Aorta (tissue), 5 donors: ENCODE measurements at regions not wholly inside any gene's neighbourhood (a gene's known extent, or its start where the extent isn't known, plus 50 kb on each side); places are given as distances from the start of the nearest gene placed in this dataset.

Experiments
- ATAC-seq: fragments of 200-7000 bp; cut with Tn5 transposase; one replicate; pipeline ENCODE4 v1.9.1; 2022; ENCODE audit warnings: moderate library complexity; ENCODE audit not compliant: low FRiP score
- DNase-seq, 2 donors: peaks; one replicate each; pipeline ENCODE4 v3.0.0-alpha.2; 2020
- H3K27ac ChIP-seq, 2 donors: one replicate each; pipeline ENCODE4 v1.5.1; 2013; ENCODE audit warnings: low read length in 2 of 2, mild to moderate bottlenecking in 2 of 2, moderate library complexity in 2 of 2, control low read depth in 1 of 2, inconsistent platforms in 1 of 2, low read depth in 1 of 2
- H3K27me3 ChIP-seq, 2 donors: one replicate each; pipeline ENCODE4 v1.6.1; 2013; ENCODE audit warnings: control low read depth in 1 of 2, low read length in 1 of 2, mild to moderate bottlenecking in 1 of 2, moderate library complexity in 1 of 2; ENCODE audit not compliant: insufficient read depth in 2 of 2, control insufficient read depth in 1 of 2
- H3K36me3 ChIP-seq, 2 donors: one replicate each; pipeline ENCODE4 v1.6.1; 2013; ENCODE audit warnings: control low read depth in 1 of 2, low read length in 1 of 2, mild to moderate bottlenecking in 1 of 2; ENCODE audit not compliant: insufficient read depth in 2 of 2, control insufficient read depth in 1 of 2
- H3K4me1 ChIP-seq, 2 donors: one replicate each; pipeline ENCODE4 v1.6.1; 2013; ENCODE audit warnings: low read length in 2 of 2, control low read depth in 1 of 2, mild to moderate bottlenecking in 1 of 2, moderate library complexity in 1 of 2; ENCODE audit not compliant: insufficient read depth in 2 of 2, control insufficient read depth in 1 of 2
- H3K4me3 ChIP-seq, 2 donors: one replicate each; pipeline ENCODE4 v1.5.1; 2013; ENCODE audit warnings: low read length in 2 of 2, control low read depth in 1 of 2, mild to moderate bottlenecking in 1 of 2
- H3K9me3 ChIP-seq: one replicate; pipeline ENCODE4 v1.6.1; 2013; ENCODE audit warnings: mild to moderate bottlenecking, low read length; ENCODE audit not compliant: control insufficient read depth
- WGBS, 2 donors: extraction: QIAGEN DNeasy Blood & Tissue Kit; methylation state at CpG; one replicate each; pipeline ENCODE4 v1.1.7; 2013; 5-methylcytosine and 5-hydroxymethylcytosine counted together
- intact Hi-C, 2 donors: fragments of 100-400 bp; cut with DNase I; formaldehyde crosslinking; loops; one replicate each; pipeline versions ENCODE4 v1.14.2 to v1.15.0; 2022
- donor health status: healthy with polysubstance abuse.
- donor health status: Bipolar disorder and iron deficiency.
- donor health status: DM: no; HTN: no; CAD: no.
- donor health status: DM: no; HTN: no; CAD: no.
- donor health status: DM: yes; HTN: yes; CAD: no.

DNA sequence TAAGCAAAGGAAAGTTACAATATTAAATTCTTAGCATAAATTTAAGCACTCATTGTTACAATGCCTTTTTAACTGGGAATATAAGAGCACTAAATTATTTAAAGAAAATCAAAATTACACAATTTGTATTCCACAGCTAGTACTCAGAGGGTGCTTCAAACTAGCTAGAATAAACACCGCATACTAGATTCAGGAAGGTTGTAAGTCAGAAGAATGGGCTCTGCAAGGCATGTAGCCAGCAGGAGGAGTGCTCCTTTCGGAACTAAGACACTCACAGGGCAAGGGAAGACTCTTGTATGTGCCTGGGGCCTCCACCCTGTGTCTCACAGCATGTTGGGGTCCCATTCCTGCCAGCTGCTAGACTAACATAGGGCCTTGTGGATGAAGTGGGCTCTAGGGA is 327.7 kb upstream of the ALCAM start:
- Histone ChIP-seq H3K9me3 (peaks cover 1% of the 10 kb centered on the region), H3K27ac (no peak overlapping the region), H3K4me1 (no peaks in the 10 kb centered on the region), H3K4me3 (no peak overlapping the region), H3K27me3 (peaks cover 0 to 1% of the 10 kb centered on the region in 2 donors), H3K36me3 (no peaks in the 10 kb centered on the region)
- DNase-seq (no peak), ATAC-seq (no peak)
- intact Hi-C loops, result no loop called here
- 86 to 92% methylated on average over 2 of the region's 2 CpGs for WGBS, 2 donors

DNA sequence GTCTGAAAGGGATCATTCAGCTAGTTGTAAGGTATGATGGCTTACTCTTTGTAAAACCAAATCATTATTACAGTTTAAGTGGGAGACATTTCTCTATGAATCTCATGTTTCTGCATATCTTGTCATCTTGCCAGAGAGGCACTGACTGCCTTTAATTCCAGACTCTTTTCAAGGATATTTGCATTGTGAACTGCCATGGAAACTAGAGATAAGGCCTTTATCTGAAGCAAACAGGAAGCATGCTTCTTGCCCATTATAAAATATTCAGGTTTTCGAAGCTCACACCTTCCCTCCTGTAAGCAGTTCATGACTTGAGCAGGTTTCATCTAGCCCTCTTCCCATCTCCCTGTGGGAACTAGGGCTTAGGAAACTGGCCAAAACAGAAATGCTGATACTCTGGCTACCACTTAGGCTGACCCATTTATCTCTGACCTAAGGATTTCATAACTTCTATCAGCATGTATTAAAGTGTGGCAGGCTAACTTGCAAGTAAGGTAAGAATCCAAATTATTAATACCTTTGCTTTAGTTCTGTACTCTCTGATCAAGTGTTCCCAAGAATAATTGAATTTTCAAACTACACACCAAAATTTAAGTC is 326.6 kb upstream of the ALCAM start:
- H3K27ac ChIP-seq, result no peak overlapping the region
- WGBS, 2 donors, result 23 to 26% methylated on average over 1 of the region's 1 CpG

GRCh38 chr3:105042586-105042985 is 324.1 kb upstream of the ALCAM start:
- Histone ChIP-seq H3K27me3 (no peaks in the 10 kb centered on the region), H3K27ac (no peak overlapping the region), H3K36me3 (no peaks in the 10 kb centered on the region), H3K4me3 (no peak overlapping the region), H3K9me3 (peaks cover 1% of the 10 kb centered on the region), H3K4me1 (no peaks in the 10 kb centered on the region)
- intact Hi-C loops, result no loop called here
- 35 to 53% methylated on average over 3 of the region's 3 CpGs for WGBS, 2 donors
- no peak for ATAC-seq
- DNase-seq, result no peak

More for the DNA sequence above, 326.6 kb upstream of the ALCAM start:
- intact Hi-C loops, result no loop called here
- Histone ChIP-seq H3K36me3 (no peaks in the 10 kb centered on the region), H3K9me3 (peaks cover 1% of the 10 kb centered on the region), H3K27me3 (peaks cover 0 to 1% of the 10 kb centered on the region in 2 donors), H3K4me1 (no peaks in the 10 kb centered on the region), H3K4me3 (no peak overlapping the region)
- ATAC-seq, result no peak
- no peak for DNase-seq

- no peak overlapping the region for H3K27ac ChIP-seq
- intact Hi-C loops, result no loop called here
- no peak for DNase-seq
- H3K4me3 ChIP-seq, result no peak overlapping the region
- H3K36me3 ChIP-seq, result no peaks in the 10 kb centered on the region
- no peak for ATAC-seq
- H3K4me1 ChIP-seq, result no peaks in the 10 kb centered on the region
- WGBS, 2 donors, result 58 to 89% methylated on average over 2 of the region's 2 CpGs
- peaks cover 0 to 2% of the 10 kb centered on the region in 2 donors for H3K27me3 ChIP-seq
- no peaks in the 10 kb centered on the region for H3K9me3 ChIP-seq
Observed at GRCh38 chr3:105051111-105051510, 315.6 kb upstream of the ALCAM start.

GRCh38 chr3:105051972-105052371 is 314.7 kb upstream of the ALCAM start:
- Histone ChIP-seq H3K27ac (no peak overlapping the region), H3K9me3 (no peaks in the 10 kb centered on the region), H3K4me1 (no peaks in the 10 kb centered on the region), H3K36me3 (no peaks in the 10 kb centered on the region), H3K27me3 (peaks cover 0 to 2% of the 10 kb centered on the region in 2 donors), H3K4me3 (no peak overlapping the region)
- 98 to 100% methylated on average over 1 of the region's 1 CpG for WGBS, 2 donors
- ATAC-seq (no peak), DNase-seq (no peak)
- intact Hi-C loops, result no loop called here

DNA sequence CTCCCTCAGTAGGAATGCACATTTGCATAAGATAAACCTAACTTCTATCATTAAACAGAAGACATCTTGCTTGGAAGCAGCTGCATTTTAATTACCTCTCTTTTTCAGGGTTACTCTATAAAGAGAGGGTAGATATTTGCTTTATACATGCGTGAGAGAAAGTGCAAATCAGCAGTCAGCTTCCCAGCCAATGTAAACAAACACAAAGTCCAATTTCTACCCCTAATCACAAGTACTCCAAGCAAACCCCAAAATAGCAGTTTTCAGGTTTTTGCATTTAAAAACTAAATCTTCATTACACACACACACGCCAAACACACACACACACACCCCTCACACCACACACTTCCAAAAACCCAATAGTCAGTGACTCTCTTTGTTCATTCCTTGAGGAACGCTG is 303.9 kb upstream of the ALCAM start:
- H3K36me3 ChIP-seq, result no peaks in the 10 kb centered on the region
- 28 to 33% methylated on average over 3 of the region's 3 CpGs for WGBS, 2 donors
- DNase-seq (no peak), ATAC-seq (no peak)
- no peak overlapping the region for H3K27ac ChIP-seq
- H3K4me3 ChIP-seq, result no peak overlapping the region
- no peaks in the 10 kb centered on the region for H3K27me3 ChIP-seq
- no peaks in the 10 kb centered on the region for H3K4me1 ChIP-seq
- H3K9me3 ChIP-seq, result no peaks in the 10 kb centered on the region
- intact Hi-C loops, result no loop called here

- DNase-seq (no peak), ATAC-seq (peak; percentile 36)
- intact Hi-C loops, result no loop called here
- WGBS, 2 donors, result 15 to 23% methylated on average over 8 of the region's 8 CpGs
- Histone ChIP-seq H3K4me3 (no peak overlapping the region), H3K9me3 (no peaks in the 10 kb centered on the region), H3K36me3 (no peaks in the 10 kb centered on the region), H3K27ac (no peak overlapping the region), H3K27me3 (no peaks in the 10 kb centered on the region), H3K4me1 (no peaks in the 10 kb centered on the region)
Observed at GRCh38 chr3:105065895-105066839, 300.5 kb upstream of the ALCAM start.

DNA sequence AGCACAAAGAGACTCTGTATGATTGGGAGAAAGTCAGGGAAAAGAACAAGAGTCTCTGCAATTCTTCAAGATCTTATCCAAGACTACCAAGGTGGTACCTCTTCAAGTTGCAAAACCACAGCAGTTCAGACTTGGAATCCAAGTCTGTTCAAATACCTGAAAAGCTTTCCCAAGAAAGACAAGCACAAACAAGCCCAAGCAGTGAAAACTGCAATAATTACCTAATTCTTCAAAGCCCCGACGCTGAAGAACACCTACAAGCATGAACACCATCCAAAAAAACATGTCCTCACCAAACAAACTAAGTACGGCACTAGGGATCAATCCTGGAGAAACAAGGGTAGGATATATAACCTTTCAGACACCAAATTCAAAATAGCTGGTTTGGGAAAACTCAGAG is 299.3 kb upstream of the ALCAM start:
- no peak for DNase-seq
- Histone ChIP-seq H3K36me3 (no peaks in the 10 kb centered on the region), H3K27ac (no peak overlapping the region), H3K4me3 (no peak overlapping the region), H3K9me3 (no peaks in the 10 kb centered on the region), H3K4me1 (no peaks in the 10 kb centered on the region), H3K27me3 (no peaks in the 10 kb centered on the region)
- intact Hi-C loops, result no loop called here
- no peak for ATAC-seq
- WGBS, 2 donors, result 96 to 97% methylated on average over 3 of the region's 3 CpGs
